T-cell (primary cell): ENCODE measurements at regions not wholly inside any gene's neighbourhood (a gene's known extent, or its start where the extent isn't known, plus 50 kb on each side); places are given as distances from the start of the nearest gene placed in this dataset.

Source experiments
- ATAC-seq, 4 experiments: fragments of 200-7000 bp in 3 of 4; fragments of 150-1000 bp in 1 of 4; cut with Tn5 transposase; replicated peaks in 1 of 4; 1 replicate in 3 of 4; 2 replicates in 1 of 4; pipeline ENCODE4 v1.10.0; 2021; ENCODE audit warnings: moderate library complexity in 3 of 4, mild to moderate bottlenecking in 2 of 4, moderate number of reproducible peaks in 1 of 4
- CTCF ChIA-PET, 2 donors: fragments of 300-600 bp; sonication (Branson Sonifier 250); formaldehyde crosslinking; loops; one replicate each; lab custom pipeline; 2022; ENCODE audit warnings: antibody characterized with exemption in 2 of 2; lab: Charles Lee
- POLR2A ChIA-PET, 2 donors: fragments of 300-600 bp; sonication (Branson Sonifier 250); formaldehyde crosslinking; loops; one replicate each; lab custom pipeline; 2022; ENCODE audit warnings: antibody characterized with exemption in 2 of 2; lab: Charles Lee
- DNase-seq, 35 experiments: peaks; one replicate each; pipeline versions ENCODE4 v3.0.0 to v3.0.0-alpha.2; 2013 to 2023
- H3K27ac ChIP-seq: one replicate; pipeline ENCODE4 v1.5.1; 2013; ENCODE audit warnings: low read length
- H3K27me3 ChIP-seq, 2 experiments: replicated peaks in 1 of 2; 1 replicate in 1 of 2; 2 replicates in 1 of 2; pipeline versions ENCODE4 v1.6.1 to v1.7.0; 2013; ENCODE audit warnings: low read length in 1 of 2, mixed read lengths in 1 of 2; ENCODE audit not compliant: control insufficient read depth in 2 of 2, insufficient read depth in 2 of 2; ENCODE audit errors: extremely low read depth in 1 of 2
- H3K36me3 ChIP-seq, 2 donors: 1 replicate in 1 of 2; 2 replicates in 1 of 2; pipeline versions ENCODE4 v1.6.1 to v1.7.0; 2013; ENCODE audit warnings: low read length in 1 of 2; ENCODE audit not compliant: control insufficient read depth in 2 of 2, insufficient read depth in 1 of 2; ENCODE audit errors: extremely low read depth in 1 of 2
- H3K4me1 ChIP-seq, 2 experiments: 1 replicate in 1 of 2; 2 replicates in 1 of 2; pipeline versions ENCODE4 v1.6.1 to v1.7.0; 2013; ENCODE audit warnings: low read length in 2 of 2, mixed read lengths in 1 of 2; ENCODE audit not compliant: insufficient read depth in 2 of 2, control insufficient read depth in 1 of 2; ENCODE audit errors: extremely low read depth in 1 of 2
- H3K4me3 ChIP-seq, 2 donors: 1 replicate in 1 of 2; 2 replicates in 1 of 2; pipeline versions ENCODE4 v1.5.1 to v1.7.0; 2013; ENCODE audit warnings: mild to moderate bottlenecking in 2 of 2, low read length in 1 of 2, moderate library complexity in 1 of 2; ENCODE audit not compliant: control insufficient read depth in 1 of 2; ENCODE audit errors: extremely low read depth in 1 of 2
- H3K9me3 ChIP-seq: 2 replicates; pipeline ENCODE4 v1.7.0; 2013
- H3K27ac Mint-ChIP-seq, 2 donors: one replicate each; pipeline ENCODE4 v1.8.0; 2020 to 2021; ENCODE audit warnings: mild to moderate bottlenecking in 2 of 2, mixed read lengths in 2 of 2
- H3K27me3 Mint-ChIP-seq, 2 donors: one replicate each; pipeline ENCODE4 v1.8.0; 2021 to 2022; ENCODE audit warnings: mixed read lengths in 2 of 2
- H3K36me3 Mint-ChIP-seq: one replicate; pipeline ENCODE4 v1.8.0; 2021; ENCODE audit warnings: mixed read lengths
- H3K4me1 Mint-ChIP-seq, 3 donors: one replicate each; pipeline ENCODE4 v1.8.0; 2020 to 2022; ENCODE audit warnings: mixed read lengths in 3 of 3, mild to moderate bottlenecking in 1 of 3
- H3K4me3 Mint-ChIP-seq, 3 donors: one replicate each; pipeline ENCODE4 v1.8.0; 2020 to 2022; ENCODE audit warnings: mild to moderate bottlenecking in 3 of 3, mixed read lengths in 3 of 3, moderate library complexity in 3 of 3
- H3K9me3 Mint-ChIP-seq, 3 donors: one replicate each; pipeline ENCODE4 v1.8.0; 2020 to 2022; ENCODE audit warnings: mixed read lengths in 3 of 3
- WGBS: methylation state at CpG from one replicate; pipeline ENCODE4 v1.1.5; 2013; ENCODE audit warnings: missing lambda C conversion rate; ENCODE audit not compliant: insufficient coverage; 5-methylcytosine and 5-hydroxymethylcytosine counted together

DNA sequence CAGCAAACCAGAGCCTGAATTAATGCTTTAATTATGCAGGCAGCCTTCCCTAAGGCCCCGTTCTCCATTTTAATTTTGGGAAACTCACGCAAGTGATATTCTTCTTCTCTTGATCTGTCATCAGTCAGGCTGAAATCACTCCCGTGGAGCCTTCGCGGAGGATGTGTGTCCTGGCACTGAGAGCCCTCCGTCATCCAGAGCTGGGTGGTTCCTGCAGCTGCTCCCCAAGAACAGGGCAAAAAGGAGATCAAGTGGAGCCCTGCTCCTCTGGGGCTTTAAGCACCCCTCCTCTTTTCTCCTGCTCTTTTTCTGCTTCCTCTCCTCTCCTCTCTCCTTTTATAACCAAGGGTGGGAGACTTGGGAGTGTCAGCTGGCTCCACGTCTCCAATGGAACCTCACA, 133.2 kb upstream of the CACNA1E start:
- H3K4me1 Mint-ChIP-seq, result peaks cover 0 to 12% (median 2%) of the 10 kb centered on the region in 3 donors
- ATAC-seq, result no peak
- CTCF ChIA-PET, result no interaction called here

DNA sequence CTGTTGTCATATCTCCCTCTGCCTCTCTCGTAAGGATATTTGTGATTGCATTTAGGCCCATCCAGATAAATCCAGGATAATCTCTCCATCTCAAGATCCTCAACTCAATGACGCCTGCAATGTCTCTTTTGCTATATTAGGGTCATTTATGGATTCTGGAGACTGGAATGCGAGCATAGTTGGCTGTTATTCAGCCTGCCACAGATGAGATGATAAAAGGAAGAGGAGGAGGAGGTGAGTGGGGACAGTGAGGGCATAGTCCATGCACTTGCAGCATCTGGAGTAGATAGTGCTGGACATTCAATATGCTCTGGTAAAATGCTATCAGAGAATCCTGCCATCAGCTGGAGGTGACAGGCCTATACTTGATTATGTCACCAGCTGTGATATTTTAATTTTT, 131.6 kb upstream of the CACNA1E start:
- Histone ChIP-seq H3K36me3 (no peaks in the 10 kb centered on the region), H3K9me3 (no peaks in the 10 kb centered on the region), H3K4me3 (no peak overlapping the region), H3K27ac (no peak overlapping the region), H3K4me1 (no peaks in the 10 kb centered on the region), H3K27me3 (no peaks in the 10 kb centered on the region)
- ATAC-seq (no peak), DNase-seq (no peak)
- POLR2A ChIA-PET, result no interaction called here
- Mint-ChIP-seq H3K4me1 (peaks cover 3 to 12% (median 4%) of the 10 kb centered on the region in 3 donors), H3K27me3 (no peaks in the 10 kb centered on the region), H3K27ac (no peak overlapping the region), H3K36me3 (no peaks in the 10 kb centered on the region), H3K4me3 (no peak overlapping the region), H3K9me3 (no peaks in the 10 kb centered on the region)
- WGBS, result 55% methylated on average over 1 of the region's 3 CpGs
- CTCF ChIA-PET, result no interaction called here

More for the DNA sequence above, 133.2 kb upstream of the CACNA1E start:
- POLR2A ChIA-PET, result no interaction called here
- no peaks in the 10 kb centered on the region for H3K4me1 ChIP-seq
- Mint-ChIP-seq H3K27me3 (no peaks in the 10 kb centered on the region), H3K9me3 (no peaks in the 10 kb centered on the region), H3K36me3 (no peaks in the 10 kb centered on the region), H3K27ac (no peak overlapping the region), H3K4me3 (no peak overlapping the region)
- no peak for DNase-seq
- H3K36me3 ChIP-seq, result no peaks in the 10 kb centered on the region
- no peaks in the 10 kb centered on the region for H3K27me3 ChIP-seq
- H3K27ac ChIP-seq, result no peak overlapping the region
- no peak overlapping the region for H3K4me3 ChIP-seq
- H3K9me3 ChIP-seq, result no peaks in the 10 kb centered on the region
- WGBS, result 99% methylated on average over 6 of the region's 7 CpGs

DNA sequence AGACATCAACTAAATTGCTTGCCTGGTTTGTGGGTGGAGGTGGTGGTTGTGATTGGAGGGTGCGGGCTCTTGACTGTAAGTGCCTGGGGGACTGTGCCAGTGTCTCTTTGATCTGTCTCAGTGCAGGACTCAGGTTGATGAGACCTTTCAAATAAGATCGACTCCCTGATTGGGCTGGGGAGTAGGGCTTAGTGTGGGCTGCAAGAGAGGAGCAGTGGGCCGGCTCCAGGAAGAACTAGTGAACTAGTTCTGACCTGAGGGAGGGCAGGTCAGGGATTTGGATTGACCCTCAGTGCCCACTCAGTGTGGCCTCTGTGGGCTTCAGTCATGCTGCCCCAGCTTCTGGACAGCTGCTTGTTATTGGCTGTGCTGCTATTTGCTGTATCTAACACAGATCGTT, 130.6 kb upstream of the CACNA1E start:
- no peaks in the 10 kb centered on the region for H3K4me1 ChIP-seq
- H3K4me1 Mint-ChIP-seq, result peaks cover 3 to 12% (median 4%) of the 10 kb centered on the region in 3 donors
- 75% methylated on average over 3 of the region's 4 CpGs for WGBS
- H3K4me3 ChIP-seq, result no peak overlapping the region
- POLR2A ChIA-PET, result no interaction called here
- H3K27ac Mint-ChIP-seq, result no peak overlapping the region
- no peaks in the 10 kb centered on the region for H3K9me3 ChIP-seq
- H3K27me3 Mint-ChIP-seq, result no peaks in the 10 kb centered on the region
- no peaks in the 10 kb centered on the region for H3K36me3 Mint-ChIP-seq
- H3K36me3 ChIP-seq, result no peaks in the 10 kb centered on the region
- no peaks in the 10 kb centered on the region for H3K9me3 Mint-ChIP-seq
- CTCF ChIA-PET, result no interaction called here
- no peaks in the 10 kb centered on the region for H3K27me3 ChIP-seq
- no peak overlapping the region for H3K4me3 Mint-ChIP-seq
- ATAC-seq (no peak), DNase-seq (no peak)
- H3K27ac ChIP-seq, result no peak overlapping the region

DNA sequence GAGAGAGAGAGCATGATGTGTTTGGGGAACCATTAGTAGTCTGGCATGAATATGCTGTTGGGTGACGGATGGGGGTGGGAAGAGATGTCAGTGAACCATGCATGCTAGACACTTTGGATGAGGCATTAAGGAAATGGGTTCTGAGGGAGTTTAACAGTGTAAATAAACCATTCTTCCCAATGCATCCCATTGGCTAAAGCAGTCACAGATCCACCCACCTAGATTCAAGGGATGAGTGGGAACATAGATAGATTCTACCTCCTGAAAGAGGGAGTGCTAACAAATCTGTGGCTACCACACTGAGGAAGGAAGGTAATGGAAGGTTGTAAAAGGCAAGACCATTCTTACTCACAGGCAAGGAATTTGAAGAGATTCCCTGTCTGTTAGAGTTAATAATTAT, 129.8 kb upstream of the CACNA1E start:
- Histone ChIP-seq H3K27me3 (no peaks in the 10 kb centered on the region), H3K4me1 (no peaks in the 10 kb centered on the region), H3K9me3 (no peaks in the 10 kb centered on the region), H3K36me3 (no peaks in the 10 kb centered on the region), H3K4me3 (no peak overlapping the region), H3K27ac (no peak overlapping the region)
- ATAC-seq, result no peak
- Mint-ChIP-seq H3K36me3 (no peaks in the 10 kb centered on the region), H3K27me3 (no peaks in the 10 kb centered on the region), H3K9me3 (no peaks in the 10 kb centered on the region), H3K27ac (no peak overlapping the region), H3K4me1 (peaks cover 3 to 12% (median 3%) of the 10 kb centered on the region in 3 donors), H3K4me3 (no peak overlapping the region)
- CTCF ChIA-PET, result no interaction called here
- POLR2A ChIA-PET, result no interaction called here
- 100% methylated on average over 1 of the region's 1 CpG for WGBS
- DNase-seq, result no peak

DNA sequence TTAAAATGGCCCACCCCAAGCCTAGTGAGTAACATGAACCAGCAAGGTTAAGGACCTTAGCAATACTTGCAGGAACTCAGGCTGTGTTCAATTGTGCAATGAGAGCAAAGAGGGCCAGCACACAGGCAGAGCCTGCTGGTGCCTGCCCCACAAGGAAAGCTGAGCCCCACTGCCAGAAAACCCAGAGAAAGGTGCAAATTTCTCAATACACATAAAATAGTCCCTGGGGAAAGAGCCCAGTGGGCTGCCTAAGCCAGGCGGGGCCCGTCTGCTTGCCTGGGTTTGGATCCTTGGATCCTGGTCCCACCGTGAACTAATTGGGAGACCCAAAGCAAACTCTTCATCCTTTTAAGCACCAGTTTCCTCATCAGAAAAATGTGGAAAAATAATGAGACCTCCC, 128.5 kb upstream of the CACNA1E start:
- Histone ChIP-seq H3K4me3 (no peak overlapping the region), H3K27me3 (no peaks in the 10 kb centered on the region), H3K4me1 (no peaks in the 10 kb centered on the region), H3K9me3 (no peaks in the 10 kb centered on the region), H3K36me3 (no peaks in the 10 kb centered on the region), H3K27ac (no peak overlapping the region)
- Mint-ChIP-seq H3K36me3 (no peaks in the 10 kb centered on the region), H3K27me3 (no peaks in the 10 kb centered on the region), H3K4me3 (no peak overlapping the region), H3K9me3 (no peaks in the 10 kb centered on the region), H3K4me1 (peaks cover 1 to 12% (median 3%) of the 10 kb centered on the region in 3 donors), H3K27ac (no peak overlapping the region)
- CTCF ChIA-PET, result no interaction called here
- no peak for ATAC-seq
- no CpG with 5 or more reads among the region's 3 CpGs for WGBS
- no peak for DNase-seq
- POLR2A ChIA-PET, result no interaction called here

DNA sequence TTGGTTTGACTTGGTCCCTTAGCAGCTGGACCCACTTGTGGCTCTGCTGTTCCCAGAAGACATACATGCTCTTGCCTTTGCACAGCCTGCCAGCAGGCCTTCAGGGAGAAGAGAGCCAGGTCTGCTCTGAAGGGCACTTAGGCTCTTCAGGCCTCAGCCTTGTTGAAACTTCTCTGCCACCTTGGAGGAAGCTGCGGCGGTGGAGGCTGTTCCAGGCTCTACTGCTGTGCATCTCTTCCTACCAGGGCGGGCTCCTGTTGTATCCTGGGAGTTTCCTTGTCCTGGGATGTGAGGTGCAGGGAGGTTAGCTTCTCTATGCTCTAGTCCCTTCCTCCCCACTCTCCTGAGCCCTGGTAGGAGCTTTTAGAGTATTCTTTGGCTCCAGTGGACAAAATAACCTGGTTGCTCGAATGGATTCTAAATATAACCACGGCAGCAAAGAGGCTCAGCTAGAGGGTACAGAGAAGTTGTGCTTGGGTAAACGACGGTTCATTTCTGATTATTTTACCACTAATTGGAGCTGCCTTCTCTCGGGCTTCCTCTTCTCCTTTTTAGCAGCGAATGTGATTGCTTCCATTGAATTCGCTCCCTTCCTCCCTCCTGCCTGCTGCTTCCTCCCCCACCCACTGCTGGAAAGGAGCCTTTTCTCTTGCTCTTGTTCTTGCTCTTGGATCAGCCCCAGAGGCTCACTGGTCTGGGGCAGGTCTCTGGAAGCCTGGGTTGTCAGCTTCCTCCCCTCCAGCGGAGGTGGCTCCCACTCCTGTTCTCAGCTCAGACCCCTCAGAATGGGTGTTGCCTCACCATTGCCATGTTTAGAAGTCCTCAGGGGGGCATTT, 126.6 kb upstream of the CACNA1E start:
- Mint-ChIP-seq H3K4me3 (no peak overlapping the region), H3K4me1 (peaks cover 1 to 12% (median 3%) of the 10 kb centered on the region in 3 donors), H3K36me3 (no peaks in the 10 kb centered on the region), H3K27me3 (no peaks in the 10 kb centered on the region), H3K9me3 (no peaks in the 10 kb centered on the region), H3K27ac (no peak overlapping the region)
- ATAC-seq (no peak), DNase-seq (no peak)
- 59% methylated on average over 3 of the region's 11 CpGs for WGBS
- no peak overlapping the region for H3K27ac ChIP-seq
- ChIA-PET POLR2A (no interaction called here), CTCF (no interaction called here)
- no peaks in the 10 kb centered on the region for H3K36me3 ChIP-seq
- H3K4me3 ChIP-seq, result no peak overlapping the region
- H3K27me3 ChIP-seq, result no peaks in the 10 kb centered on the region
- H3K4me1 ChIP-seq, result no peaks in the 10 kb centered on the region
- no peaks in the 10 kb centered on the region for H3K9me3 ChIP-seq
